ENCODE measurements at regions not wholly inside any gene's neighbourhood (a gene's known extent, or its start where the extent isn't known, plus 50 kb on each side); places are given as distances from the start of the nearest gene placed in this dataset.

- Histone ChIP-seq H3K27ac (no peak overlapping the region), H3K4me1 (no peaks in the 10 kb centered on the region), H3K9me3 (no peaks in the 10 kb centered on the region), H3K4me3 (no peak overlapping the region), H3K27me3 (no peaks in the 10 kb centered on the region), H3K36me3 (no peaks in the 10 kb centered on the region)
- ATAC-seq (no peak), DNase-seq (no peak)
- intact Hi-C loops (cut with DNase I) = no loop called here
- TF ChIP-seq CTCF (IDR thresholded peaks at IDR 0.05) = no peak
These were observed 602.9 kb upstream of the PFKP start for GRCh38 chr10:2464483-2464882.

- H3K27me3 ChIP-seq = no peaks in the 10 kb centered on the region
- no peak overlapping the region for H3K27ac ChIP-seq
- no peaks in the 10 kb centered on the region for H3K9me3 ChIP-seq
- intact Hi-C loops (cut with DNase I) = no loop called here
- TF ChIP-seq CTCF (IDR thresholded peaks at IDR 0.05) = no peak
- ATAC-seq (no peak), DNase-seq (no peak)
- H3K4me1 ChIP-seq = no peaks in the 10 kb centered on the region
- H3K4me3 ChIP-seq = no peak overlapping the region
- no peaks in the 10 kb centered on the region for H3K36me3 ChIP-seq
These were observed 604.0 kb upstream of the PFKP start for GRCh38 chr10:2463316-2463715.

- TF ChIP-seq CTCF (IDR thresholded peaks at IDR 0.05) = no peak
- no peaks in the 10 kb centered on the region for H3K27me3 ChIP-seq
- H3K27ac ChIP-seq = no peak overlapping the region
- intact Hi-C loops (cut with DNase I) = no loop called here
- H3K4me3 ChIP-seq = no peak overlapping the region
- H3K9me3 ChIP-seq = no peaks in the 10 kb centered on the region
- DNase-seq = no peak
- no peak for ATAC-seq
- H3K4me1 ChIP-seq = no peaks in the 10 kb centered on the region
- no peaks in the 10 kb centered on the region for H3K36me3 ChIP-seq
These were observed 604.8 kb upstream of the PFKP start for GRCh38 chr10:2462581-2462980.

- intact Hi-C loops (cut with DNase I) = no loop called here
- H3K9me3 ChIP-seq = no peaks in the 10 kb centered on the region
- H3K36me3 ChIP-seq = no peaks in the 10 kb centered on the region
- no peaks in the 10 kb centered on the region for H3K4me1 ChIP-seq
- no peak for DNase-seq
- no peak for ATAC-seq
- no peak overlapping the region for H3K27ac ChIP-seq
- no peak overlapping the region for H3K4me3 ChIP-seq
- TF ChIP-seq CTCF (IDR thresholded peaks at IDR 0.05) = no peak
- no peaks in the 10 kb centered on the region for H3K27me3 ChIP-seq
These were observed 606.5 kb upstream of the PFKP start for GRCh38 chr10:2460812-2461211.

DNA sequence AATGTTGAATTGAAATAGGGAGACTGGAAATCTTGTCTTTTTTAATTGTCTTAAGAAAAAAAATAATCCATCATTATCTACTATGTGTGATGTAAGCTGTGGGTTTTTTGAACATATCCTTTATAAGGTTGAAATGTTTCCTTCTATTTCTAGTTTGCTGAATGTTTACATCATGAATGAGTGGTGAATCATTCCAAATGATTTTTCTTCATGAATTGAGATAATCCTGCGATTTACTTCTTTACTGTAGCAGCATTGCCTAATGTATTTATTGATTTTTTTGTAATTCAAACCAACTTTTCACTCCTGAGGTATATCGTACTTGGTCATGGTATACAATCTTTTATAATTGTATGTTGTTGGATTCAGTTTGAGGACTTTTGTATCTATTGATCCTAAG is 607.6 kb upstream of the PFKP start:
- Histone ChIP-seq H3K27me3 (no peaks in the 10 kb centered on the region), H3K4me1 (no peaks in the 10 kb centered on the region), H3K4me3 (no peak overlapping the region), H3K36me3 (no peaks in the 10 kb centered on the region), H3K9me3 (no peaks in the 10 kb centered on the region), H3K27ac (no peak overlapping the region)
- intact Hi-C loops (cut with DNase I) = no loop called here
- ATAC-seq = no peak
- DNase-seq = no peak
- TF ChIP-seq CTCF (IDR thresholded peaks at IDR 0.05) = no peak

- H3K9me3 ChIP-seq = no peaks in the 10 kb centered on the region
- no peaks in the 10 kb centered on the region for H3K4me1 ChIP-seq
- no peak overlapping the region for H3K27ac ChIP-seq
- no peak for TF ChIP-seq CTCF (IDR thresholded peaks at IDR 0.05)
- intact Hi-C loops (cut with DNase I) = no loop called here
- DNase-seq (no peak), ATAC-seq (no peak)
- H3K27me3 ChIP-seq = no peaks in the 10 kb centered on the region
- no peaks in the 10 kb centered on the region for H3K36me3 ChIP-seq
- H3K4me3 ChIP-seq = no peak overlapping the region
These were observed 610.5 kb upstream of the PFKP start for GRCh38 chr10:2456834-2457233.

All from upper lobe of right lung (tissue), 1 donor.